ENCODE measurements at regions not wholly inside any gene's neighbourhood (a gene's known extent, or its start where the extent isn't known, plus 50 kb on each side); places are given as distances from the start of the nearest gene placed in this dataset.

- no peaks in the 10 kb centered on the region for H3K9me2 ChIP-seq (replicated peaks; ENCODE audit: low read length)
- H3K36me3 ChIP-seq (ENCODE audit: low read depth, low read length), result no peaks in the 10 kb centered on the region
- H3K27ac ChIP-seq (ENCODE audit: low read length), result peak overlapping the region; percentile 77
- ChIA-PET CTCF (no interaction called here), POLR2A (ENCODE audit: unreplicated experiment) (no interaction called here)
- H3K4me1 ChIP-seq (ENCODE audit: insufficient read depth, low read length), result peaks cover 54% of the 10 kb centered on the region
- H3F3A ChIP-seq (ENCODE audit: low read length, unreplicated experiment), result peaks cover 5% of the 10 kb centered on the region
- TF ChIP-seq EZH2 (IDR thresholded peaks at IDR 0.05; ENCODE audit: low read length, unreplicated experiment), result no peak
- TF ChIP-seq CTCF (conservative IDR thresholded peaks at IDR 0.05; ENCODE audit: low read depth, low read length), result no peak
- TF ChIP-seq EZH2phosphoT487 (IDR thresholded peaks at IDR 0.05; ENCODE audit: borderline replicate concordance, low read length), result no peak
- H3K79me2 ChIP-seq (ENCODE audit: low read length), result no peaks in the 10 kb centered on the region
- peak; percentile 71 for ATAC-seq
- H3K4me3 ChIP-seq (ENCODE audit: low read length), result no peak overlapping the region
- H3K27me3 ChIP-seq (ENCODE audit: low read length), result no peaks in the 10 kb centered on the region
- no TSS peak for BruUV-seq (replicated peaks)
- H3K4me2 ChIP-seq (ENCODE audit: low read length), result peak overlapping the region; percentile 66
- H3K9me3 ChIP-seq (ENCODE audit: low read length), result no peaks in the 10 kb centered on the region
- peak; percentile 88 for DNase-seq
- no peak overlapping the region for H2AFZ ChIP-seq (ENCODE audit: low read length)
- intact Hi-C loops (cut with micrococcal nuclease), result loop anchor here (5.0 kb wide), 3 partner anchors 48 to 252 kb away; no protein-coding TSS in a partner anchor
- H4K20me1 ChIP-seq (ENCODE audit: low read length), result no peaks in the 10 kb centered on the region
- peak overlapping the region; percentile 26; the same call in 1 of the 2 replicates for H3K9ac ChIP-seq (ENCODE audit: low read length)
Observed at GRCh38 chr2:223545406-223545805, 56.8 kb downstream of the SCG2 start.

GRCh38 chr2:223545830-223546229, 56.3 kb downstream of the SCG2 start:
- peak overlapping the region; percentile 66 for H3K4me2 ChIP-seq (ENCODE audit: low read length)
- no peaks in the 10 kb centered on the region for H4K20me1 ChIP-seq (ENCODE audit: low read length)
- H3K9me3 ChIP-seq (ENCODE audit: low read length), result no peaks in the 10 kb centered on the region
- H3K27ac ChIP-seq (ENCODE audit: low read length), result peak overlapping the region; percentile 77
- no peaks in the 10 kb centered on the region for H3K79me2 ChIP-seq (ENCODE audit: low read length)
- H3K27me3 ChIP-seq (ENCODE audit: low read length), result no peaks in the 10 kb centered on the region
- POLR2A ChIA-PET (ENCODE audit: unreplicated experiment), result no interaction called here
- no peaks in the 10 kb centered on the region for H3K36me3 ChIP-seq (ENCODE audit: low read depth, low read length)
- CTCF ChIA-PET, result no interaction called here
- no peak overlapping the region for H2AFZ ChIP-seq (ENCODE audit: low read length)
- no TSS peak for BruUV-seq (replicated peaks)
- no peak for ATAC-seq
- peak overlapping the region; percentile 26; the same call in 1 of the 2 replicates for H3K9ac ChIP-seq (ENCODE audit: low read length)
- peaks cover 54% of the 10 kb centered on the region for H3K4me1 ChIP-seq (ENCODE audit: insufficient read depth, low read length)
- intact Hi-C loops (cut with micrococcal nuclease), result loop anchor here (5.0 kb wide), 3 partner anchors 49 to 251 kb away; no protein-coding TSS in a partner anchor
- peaks cover 5% of the 10 kb centered on the region for H3F3A ChIP-seq (ENCODE audit: low read length, unreplicated experiment)
- no peak for DNase-seq
- H3K4me3 ChIP-seq (ENCODE audit: low read length), result no peak overlapping the region
- TF ChIP-seq EZH2 (IDR thresholded peaks at IDR 0.05; ENCODE audit: low read length, unreplicated experiment) (no peak), CTCF (conservative IDR thresholded peaks at IDR 0.05; ENCODE audit: low read depth, low read length) (no peak), EZH2phosphoT487 (IDR thresholded peaks at IDR 0.05; ENCODE audit: borderline replicate concordance, low read length) (no peak)
- no peaks in the 10 kb centered on the region for H3K9me2 ChIP-seq (replicated peaks; ENCODE audit: low read length)

Measured in PC-3 (cell line).